ENCODE measurements at regions not wholly inside any gene's neighbourhood (a gene's known extent, or its start where the extent isn't known, plus 50 kb on each side); places are given as distances from the start of the nearest gene placed in this dataset.

DNA sequence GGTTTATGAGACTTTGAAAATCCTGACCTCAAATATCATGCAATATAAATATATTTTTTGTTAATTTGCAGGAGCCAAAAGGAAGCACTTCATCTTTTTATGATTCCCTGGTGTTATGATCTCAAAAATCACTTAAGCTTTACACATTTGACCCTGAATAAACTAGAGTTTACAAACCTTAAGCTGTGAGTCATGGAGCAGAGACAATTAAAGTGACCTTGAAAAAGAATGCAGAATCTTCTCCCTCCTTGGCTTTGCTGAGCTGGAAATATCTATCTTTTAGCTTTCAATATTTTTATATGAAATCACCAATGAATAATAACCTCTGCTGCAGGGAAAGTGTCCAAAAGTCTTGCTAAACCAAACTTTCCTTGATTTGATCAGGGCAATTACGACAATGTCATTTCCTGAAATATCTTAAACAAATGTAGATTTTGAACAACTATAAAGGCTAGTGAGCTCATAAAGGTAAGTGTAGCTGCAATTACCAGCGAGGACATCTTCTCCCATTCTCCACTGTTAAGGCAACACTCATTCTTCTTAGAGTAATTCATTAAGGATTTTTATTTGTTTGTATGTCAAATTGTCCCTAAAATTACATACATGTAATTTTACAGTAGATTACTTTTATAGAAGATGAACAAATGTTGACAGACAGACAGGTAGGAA lies 747.0 kb upstream of the LUZP2 start:
- TF ChIP-seq, protein P1, sequence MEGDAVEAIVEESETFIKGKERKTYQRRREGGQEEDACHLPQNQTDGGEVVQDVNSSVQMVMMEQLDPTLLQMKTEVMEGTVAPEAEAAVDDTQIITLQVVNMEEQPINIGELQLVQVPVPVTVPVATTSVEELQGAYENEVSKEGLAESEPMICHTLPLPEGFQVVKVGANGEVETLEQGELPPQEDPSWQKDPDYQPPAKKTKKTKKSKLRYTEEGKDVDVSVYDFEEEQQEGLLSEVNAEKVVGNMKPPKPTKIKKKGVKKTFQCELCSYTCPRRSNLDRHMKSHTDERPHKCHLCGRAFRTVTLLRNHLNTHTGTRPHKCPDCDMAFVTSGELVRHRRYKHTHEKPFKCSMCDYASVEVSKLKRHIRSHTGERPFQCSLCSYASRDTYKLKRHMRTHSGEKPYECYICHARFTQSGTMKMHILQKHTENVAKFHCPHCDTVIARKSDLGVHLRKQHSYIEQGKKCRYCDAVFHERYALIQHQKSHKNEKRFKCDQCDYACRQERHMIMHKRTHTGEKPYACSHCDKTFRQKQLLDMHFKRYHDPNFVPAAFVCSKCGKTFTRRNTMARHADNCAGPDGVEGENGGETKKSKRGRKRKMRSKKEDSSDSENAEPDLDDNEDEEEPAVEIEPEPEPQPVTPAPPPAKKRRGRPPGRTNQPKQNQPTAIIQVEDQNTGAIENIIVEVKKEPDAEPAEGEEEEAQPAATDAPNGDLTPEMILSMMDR (IDR thresholded peaks at IDR 0.05; ENCODE audit: low read length, missing control alignments): no peak
- no peak for DNase-seq (ENCODE audit: low read depth)
- no peak overlapping the region for H3K4me3 ChIP-seq (replicated peaks; ENCODE audit: low read depth, low read length)

DNA sequence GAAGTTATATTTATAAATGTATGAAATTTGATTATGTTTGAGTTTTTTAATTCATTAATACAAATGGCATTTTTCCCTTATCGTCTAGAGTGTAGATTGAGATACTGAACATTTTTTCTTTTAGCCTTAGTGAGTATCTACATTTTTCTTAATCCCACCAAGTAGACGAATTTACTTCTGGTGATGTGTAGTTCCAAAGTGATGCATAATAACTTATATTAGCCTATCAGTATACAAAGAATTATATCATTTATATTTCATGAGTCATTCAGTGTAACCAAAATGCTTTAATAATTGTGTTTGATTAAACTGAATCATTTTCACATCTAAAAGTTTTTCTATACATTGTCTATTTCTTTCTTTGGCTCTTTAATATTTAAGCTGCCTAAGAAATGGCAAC lies 745.6 kb upstream of the LUZP2 start:
- TF ChIP-seq, protein P1 (IDR thresholded peaks at IDR 0.05; ENCODE audit: low read length, missing control alignments): no peak
- DNase-seq (ENCODE audit: low read depth): no peak
- no peak overlapping the region for H3K4me3 ChIP-seq (replicated peaks; ENCODE audit: low read depth, low read length)

DNA sequence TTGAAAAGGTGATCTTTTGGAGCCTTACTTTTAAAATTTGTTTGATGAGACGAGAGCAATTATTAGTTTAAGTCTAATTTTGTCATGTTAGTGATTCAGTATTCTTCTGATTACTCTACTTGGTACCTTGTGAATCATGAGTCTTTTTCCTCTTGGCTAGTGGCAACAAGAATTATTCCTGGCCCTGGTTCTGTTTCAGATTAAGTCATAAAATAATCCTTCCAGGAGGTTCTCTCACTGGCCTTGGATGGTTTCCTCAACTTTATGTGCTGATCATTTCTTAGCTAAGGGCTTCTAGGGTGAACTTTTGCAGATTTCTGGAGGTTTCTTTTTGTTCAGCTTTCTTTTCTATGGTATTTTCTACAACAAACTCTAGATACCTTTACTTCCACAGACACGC lies 741.8 kb upstream of the LUZP2 start:
- TF ChIP-seq, protein P1 (IDR thresholded peaks at IDR 0.05; ENCODE audit: low read length, missing control alignments): no peak
- no peak for DNase-seq (ENCODE audit: low read depth)
- no peak overlapping the region for H3K4me3 ChIP-seq (replicated peaks; ENCODE audit: low read depth, low read length)

DNA sequence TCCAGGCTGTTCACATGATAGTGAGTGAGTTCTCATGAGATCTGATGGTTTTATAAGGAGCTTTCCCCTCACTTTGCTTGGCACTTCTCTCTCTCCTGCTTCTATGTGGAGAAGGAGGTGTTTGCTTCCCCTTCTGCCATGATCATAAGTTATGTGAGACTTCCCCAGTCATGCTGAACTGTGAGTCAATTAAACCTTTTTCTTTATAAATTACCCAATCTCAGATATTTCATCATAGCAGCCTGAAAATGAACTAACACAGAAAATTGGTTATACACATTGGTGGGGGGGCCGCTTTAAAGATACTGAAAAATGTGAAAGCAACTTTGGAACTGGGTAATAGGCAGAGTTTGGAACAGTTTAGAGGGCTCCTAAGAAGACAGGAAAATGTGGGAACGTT lies 741.1 kb upstream of the LUZP2 start:
- TF ChIP-seq, protein P1 (IDR thresholded peaks at IDR 0.05; ENCODE audit: low read length, missing control alignments): no peak
- no peak overlapping the region for H3K4me3 ChIP-seq (replicated peaks; ENCODE audit: low read depth, low read length)
- peak; percentile 13 for DNase-seq (ENCODE audit: low read depth)

DNA sequence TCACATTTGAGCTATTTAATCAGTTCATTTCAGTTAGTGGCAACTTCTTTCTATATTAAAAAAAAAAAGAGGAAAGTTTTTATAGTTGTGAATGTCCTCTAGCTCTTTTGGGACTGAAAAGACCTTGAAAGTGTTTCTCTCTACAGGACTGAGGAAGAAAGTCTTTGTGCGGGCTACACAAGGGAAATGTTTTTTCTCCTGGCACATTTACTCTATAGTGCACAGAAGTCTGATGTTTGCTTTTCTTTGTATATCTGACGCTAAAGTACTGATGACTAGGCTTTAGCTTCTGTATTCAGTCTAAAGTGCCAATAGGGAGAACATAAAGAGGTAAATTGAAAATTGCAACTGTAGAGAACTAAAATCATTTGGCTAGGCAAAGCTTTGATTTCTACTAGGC lies 737.4 kb upstream of the LUZP2 start:
- no peak overlapping the region for H3K4me3 ChIP-seq (replicated peaks; ENCODE audit: low read depth, low read length)
- TF ChIP-seq, protein P1 (IDR thresholded peaks at IDR 0.05; ENCODE audit: low read length, missing control alignments): no peak
- DNase-seq (ENCODE audit: low read depth): no peak

DNA sequence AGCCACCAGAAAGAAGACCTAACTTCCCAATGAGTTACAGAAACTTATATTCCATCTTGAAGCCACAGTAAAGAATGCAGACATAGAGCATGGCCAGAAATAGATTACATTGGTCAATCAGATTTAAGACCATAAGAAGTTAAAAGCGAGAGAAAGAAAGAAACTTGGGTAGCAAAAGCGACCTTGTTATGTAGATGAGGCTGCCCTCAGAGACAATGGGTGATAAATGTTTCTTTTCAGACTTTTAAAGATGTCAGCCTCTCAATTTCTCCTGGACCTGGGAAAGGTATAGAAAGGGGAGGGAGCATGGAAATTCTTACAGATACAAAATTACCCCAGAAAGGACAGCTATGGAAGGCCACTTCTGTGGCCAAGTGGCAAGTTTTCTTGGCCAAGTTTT lies 732.6 kb upstream of the LUZP2 start:
- H3K4me3 ChIP-seq (replicated peaks; ENCODE audit: low read depth, low read length): no peak overlapping the region

More for the DNA sequence above, 732.6 kb upstream of the LUZP2 start:
- TF ChIP-seq, protein P1 (IDR thresholded peaks at IDR 0.05; ENCODE audit: low read length, missing control alignments): no peak
- DNase-seq (ENCODE audit: low read depth): no peak

Data from fibroblast of pulmonary artery (primary cell).